HUES48 (cell line): ENCODE measurements at regions not wholly inside any gene's neighbourhood (a gene's known extent, or its start where the extent isn't known, plus 50 kb on each side); places are given as distances from the start of the nearest gene placed in this dataset.

Source experiments
- H3K27ac ChIP-seq: one replicate; pipeline ENCODE4 v1.7.0; 2013; ENCODE audit warnings: low read depth, low read length, inconsistent platforms
- H3K27me3 ChIP-seq: 2 replicates; pipeline ENCODE4 v1.6.1; 2013; ENCODE audit warnings: mild to moderate bottlenecking, low read length; ENCODE audit not compliant: control insufficient read depth, insufficient read depth
- H3K36me3 ChIP-seq: 2 replicates; pipeline ENCODE4 v1.6.1; 2013; ENCODE audit warnings: low read length; ENCODE audit not compliant: control insufficient read depth, insufficient read depth
- H3K4me1 ChIP-seq: 2 replicates; pipeline ENCODE4 v1.6.1; 2013; ENCODE audit warnings: mild to moderate bottlenecking, low read length; ENCODE audit not compliant: control insufficient read depth, insufficient read depth
- H3K4me3 ChIP-seq: 2 replicates; pipeline ENCODE4 v1.5.1; 2013; ENCODE audit warnings: mild to moderate bottlenecking, low read depth, low read length
- H3K9ac ChIP-seq: 2 replicates; pipeline ENCODE4 v1.6.1; 2013; ENCODE audit warnings: mild to moderate bottlenecking, low read depth, low read length, moderate library complexity
- H3K9me3 ChIP-seq: 2 replicates; pipeline ENCODE4 v1.6.1; 2013; ENCODE audit warnings: low read length; ENCODE audit not compliant: control insufficient read depth, insufficient read depth

GRCh38 chr2:211281430-211282073, 725.2 kb downstream of the CPS1 start:
- peaks cover 5% of the 10 kb centered on the region; the same call in 1 of the 2 replicates for H3K4me1 ChIP-seq
- H3K27me3 ChIP-seq, result no peaks in the 10 kb centered on the region
- H3K4me3 ChIP-seq, result no peak overlapping the region
- H3K9me3 ChIP-seq, result no peaks in the 10 kb centered on the region
- H3K36me3 ChIP-seq, result no peaks in the 10 kb centered on the region
- no peak overlapping the region for H3K9ac ChIP-seq
- H3K27ac ChIP-seq, result peak overlapping the region; percentile 21

- no peaks in the 10 kb centered on the region for H3K36me3 ChIP-seq
- no peaks in the 10 kb centered on the region for H3K9me3 ChIP-seq
- peaks cover 15% of the 10 kb centered on the region for H3K4me1 ChIP-seq
- H3K27me3 ChIP-seq, result no peaks in the 10 kb centered on the region
- H3K9ac ChIP-seq, result no peak overlapping the region
- no peak overlapping the region for H3K4me3 ChIP-seq
- H3K27ac ChIP-seq, result peak overlapping the region; percentile 45
These were observed 746.3 kb downstream of the CPS1 start for GRCh38 chr2:211302676-211303075.

- H3K27me3 ChIP-seq, result no peaks in the 10 kb centered on the region
- peaks cover 15% of the 10 kb centered on the region for H3K4me1 ChIP-seq
- H3K9me3 ChIP-seq, result no peaks in the 10 kb centered on the region
- no peak overlapping the region for H3K27ac ChIP-seq
- H3K9ac ChIP-seq, result no peak overlapping the region
- no peaks in the 10 kb centered on the region for H3K36me3 ChIP-seq
- H3K4me3 ChIP-seq, result no peak overlapping the region
These were observed 750.5 kb downstream of the CPS1 start for GRCh38 chr2:211306929-211307328.
